Neural cell (in vitro differentiated cells): ENCODE measurements at regions not wholly inside any gene's neighbourhood (a gene's known extent, or its start where the extent isn't known, plus 50 kb on each side); places are given as distances from the start of the nearest gene placed in this dataset.

Source experiments
- H2AFZ ChIP-seq: fragments of 200-600, 300-800 bp; sonication (generic), shearing (Covaris generic); 2 replicates; pipeline ENCODE4 v1.6.0; 2014; ENCODE audit warnings: low read depth, mild to moderate bottlenecking, antibody characterized with exemption, low read length, moderate library complexity
- H3F3A ChIP-seq: fragments of 200-600 bp; shearing (Covaris generic); 2 replicates; pipeline ENCODE4 v1.6.1; 2016; ENCODE audit warnings: mild to moderate bottlenecking, moderate library complexity, mixed read lengths, antibody characterized with exemption, low read length; ENCODE audit not compliant: insufficient read depth, poor library complexity, severe bottlenecking
- H3K27ac ChIP-seq: fragments of 200-600, 300-800 bp; sonication (generic), shearing (Covaris generic); 2 replicates; pipeline ENCODE4 v1.5.1; 2014; ENCODE audit warnings: mild to moderate bottlenecking, low read length, moderate library complexity
- H3K27me3 ChIP-seq: fragments of 300-800, 200-600 bp; sonication (generic), shearing (Covaris generic); 2 replicates; pipeline ENCODE4 v1.6.0; 2014; ENCODE audit warnings: mild to moderate bottlenecking, low read depth, low read length, moderate library complexity; ENCODE audit not compliant: insufficient read depth
- H3K36me3 ChIP-seq: fragments of 300-800, 200-600 bp; sonication (generic), shearing (Covaris generic); 2 replicates; pipeline ENCODE4 v1.5.1; 2014; ENCODE audit warnings: mild to moderate bottlenecking, antibody characterized with exemption, low read length, moderate library complexity; ENCODE audit not compliant: insufficient read depth
- H3K4me2 ChIP-seq: fragments of 300-800, 200-600 bp; sonication (generic), shearing (Covaris generic); 2 replicates; pipeline ENCODE4 v1.6.0; 2014; ENCODE audit warnings: mild to moderate bottlenecking, low read length
- H3K4me3 ChIP-seq: fragments of 300-800, 200-600 bp; sonication (generic), shearing (Covaris generic); 2 replicates; pipeline ENCODE4 v1.5.1; 2014; ENCODE audit warnings: mild to moderate bottlenecking, low read length, moderate library complexity
- H3K79me2 ChIP-seq: fragments of 200-600 bp; shearing (Covaris generic); replicated peaks from 2 replicates; pipeline ENCODE4 v1.6.0; 2014; ENCODE audit warnings: mild to moderate bottlenecking, low read length, moderate library complexity; ENCODE audit not compliant: insufficient read depth
- H3K9ac ChIP-seq: fragments of 300-800, 200-600 bp; sonication (generic), shearing (Covaris generic); 2 replicates; pipeline ENCODE4 v1.6.1; 2016; ENCODE audit warnings: mild to moderate bottlenecking, low read length, mixed read lengths
- H3K9me2 ChIP-seq: fragments of 200-600 bp; shearing (Covaris generic); 2 replicates; pipeline ENCODE4 v1.6.1; 2016; ENCODE audit warnings: mild to moderate bottlenecking, low read length, mixed read lengths; ENCODE audit not compliant: insufficient read depth
- H3K9me3 ChIP-seq: fragments of 200-600, 300-800 bp; sonication (generic), shearing (Covaris generic); 2 replicates; pipeline ENCODE4 v1.6.1; 2016; ENCODE audit warnings: mild to moderate bottlenecking, mixed run types, low read length, moderate library complexity, mixed read lengths
- H4K20me1 ChIP-seq: fragments of 200-600 bp; shearing (Covaris generic); 2 replicates; pipeline ENCODE4 v1.6.1; 2016; ENCODE audit warnings: mild to moderate bottlenecking, mixed run types; ENCODE audit not compliant: insufficient read depth
- CTCF ChIP-seq: fragments of 450-650 bp; IDR thresholded peaks from 2 replicates; pipeline ENCODE4 v1.5.1; 2014; ENCODE audit warnings: antibody characterized with exemption, mild to moderate bottlenecking, moderate library complexity; ENCODE audit not compliant: poor library complexity, severe bottlenecking
- EP300 ChIP-seq: fragments of 450-650 bp; conservative IDR thresholded peaks from 2 replicates; pipeline ENCODE4 v1.6.1; 2014; ENCODE audit warnings: antibody characterized with exemption, mild to moderate bottlenecking, moderate library complexity; ENCODE audit not compliant: poor library complexity, severe bottlenecking
- EZH2 ChIP-seq: fragments of 200-600, 300-800 bp; shearing (Covaris generic), sonication (generic); IDR thresholded peaks from 2 replicates; pipeline ENCODE4 v1.6.1; 2014; ENCODE audit warnings: antibody characterized with exemption, low read length, borderline replicate concordance, mild to moderate bottlenecking; ENCODE audit not compliant: insufficient read depth, poor library complexity, severe bottlenecking
- MXI1 ChIP-seq: fragments of 450-650 bp; conservative IDR thresholded peaks from 2 replicates; pipeline ENCODE4 v1.6.1; 2014; ENCODE audit warnings: antibody characterized with exemption, mild to moderate bottlenecking; ENCODE audit not compliant: poor library complexity, severe bottlenecking
- POLR2AphosphoS5 ChIP-seq: IDR thresholded peaks from 2 replicates; pipeline ENCODE4 v1.6.1; 2012
- RAD21 ChIP-seq: fragments of 450-650 bp; conservative IDR thresholded peaks from 2 replicates; pipeline ENCODE4 v1.6.1; 2014; ENCODE audit warnings: antibody characterized with exemption, mild to moderate bottlenecking, moderate library complexity
- SMC3 ChIP-seq: fragments of 450-650 bp; conservative IDR thresholded peaks from 2 replicates; pipeline ENCODE4 v1.6.1; 2014; ENCODE audit warnings: antibody characterized with exemption, mild to moderate bottlenecking, moderate library complexity; ENCODE audit not compliant: poor library complexity
- TAF1 ChIP-seq: IDR thresholded peaks from 2 replicates; pipeline ENCODE4 v1.6.1; 2012; ENCODE audit warnings: low read depth
- TF ChIP-seq, protein P1 (sequence below): IDR thresholded peaks from 2 replicates; pipeline ENCODE4 v1.6.1; 2012; ENCODE audit warnings: borderline replicate concordance

DNA sequence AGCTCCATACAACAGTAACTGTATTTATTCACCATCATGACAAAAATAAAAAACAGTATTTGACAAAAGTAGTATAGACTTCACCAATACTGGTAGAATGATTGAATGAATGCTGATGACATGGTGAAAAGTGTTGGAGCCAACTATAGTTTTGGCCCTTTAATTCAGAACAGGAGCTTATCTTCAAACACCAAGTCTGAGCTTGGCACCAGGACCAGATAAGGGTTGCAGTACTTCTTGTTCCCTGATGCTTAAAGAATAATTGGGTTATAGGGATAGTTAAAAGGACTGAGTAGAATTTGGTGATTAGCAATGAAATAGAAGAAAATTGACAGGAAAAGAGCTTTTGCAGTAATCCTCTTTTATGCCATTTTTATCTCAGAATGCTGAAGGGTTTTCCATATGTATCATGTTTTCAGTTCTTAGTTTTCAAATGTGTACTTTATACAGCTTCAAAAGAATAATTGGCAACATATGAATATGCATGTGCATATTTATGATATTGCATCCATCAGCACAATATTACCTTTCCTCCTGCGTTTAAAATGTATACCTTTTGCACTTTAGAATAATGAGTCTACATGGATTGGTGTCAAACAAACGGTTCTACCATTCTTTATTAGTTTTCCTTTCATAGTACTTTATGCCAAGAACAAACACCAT, 214.2 kb upstream of the ARHGAP42 start:
- TF ChIP-seq RAD21 = no peak
- no peak for TF ChIP-seq EP300
- TF ChIP-seq TAF1 = no peak
- no peak for TF ChIP-seq SMC3
- TF ChIP-seq, protein P1, sequence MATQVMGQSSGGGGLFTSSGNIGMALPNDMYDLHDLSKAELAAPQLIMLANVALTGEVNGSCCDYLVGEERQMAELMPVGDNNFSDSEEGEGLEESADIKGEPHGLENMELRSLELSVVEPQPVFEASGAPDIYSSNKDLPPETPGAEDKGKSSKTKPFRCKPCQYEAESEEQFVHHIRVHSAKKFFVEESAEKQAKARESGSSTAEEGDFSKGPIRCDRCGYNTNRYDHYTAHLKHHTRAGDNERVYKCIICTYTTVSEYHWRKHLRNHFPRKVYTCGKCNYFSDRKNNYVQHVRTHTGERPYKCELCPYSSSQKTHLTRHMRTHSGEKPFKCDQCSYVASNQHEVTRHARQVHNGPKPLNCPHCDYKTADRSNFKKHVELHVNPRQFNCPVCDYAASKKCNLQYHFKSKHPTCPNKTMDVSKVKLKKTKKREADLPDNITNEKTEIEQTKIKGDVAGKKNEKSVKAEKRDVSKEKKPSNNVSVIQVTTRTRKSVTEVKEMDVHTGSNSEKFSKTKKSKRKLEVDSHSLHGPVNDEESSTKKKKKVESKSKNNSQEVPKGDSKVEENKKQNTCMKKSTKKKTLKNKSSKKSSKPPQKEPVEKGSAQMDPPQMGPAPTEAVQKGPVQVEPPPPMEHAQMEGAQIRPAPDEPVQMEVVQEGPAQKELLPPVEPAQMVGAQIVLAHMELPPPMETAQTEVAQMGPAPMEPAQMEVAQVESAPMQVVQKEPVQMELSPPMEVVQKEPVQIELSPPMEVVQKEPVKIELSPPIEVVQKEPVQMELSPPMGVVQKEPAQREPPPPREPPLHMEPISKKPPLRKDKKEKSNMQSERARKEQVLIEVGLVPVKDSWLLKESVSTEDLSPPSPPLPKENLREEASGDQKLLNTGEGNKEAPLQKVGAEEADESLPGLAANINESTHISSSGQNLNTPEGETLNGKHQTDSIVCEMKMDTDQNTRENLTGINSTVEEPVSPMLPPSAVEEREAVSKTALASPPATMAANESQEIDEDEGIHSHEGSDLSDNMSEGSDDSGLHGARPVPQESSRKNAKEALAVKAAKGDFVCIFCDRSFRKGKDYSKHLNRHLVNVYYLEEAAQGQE = no peak
- TF ChIP-seq POLR2AphosphoS5 = no peak
- no peak for TF ChIP-seq CTCF
- no peak for TF ChIP-seq MXI1
- no peak for TF ChIP-seq EZH2
- Histone ChIP-seq H3K4me2 (peak overlapping the region; percentile 5), H3K27ac (peak overlapping the region; percentile 57), H3K9ac (no peak overlapping the region), H3K4me3 (peak overlapping the region; percentile 18), H3K27me3 (no peaks in the 10 kb centered on the region), H3K9me3 (no peaks in the 10 kb centered on the region), H3K79me2 (no peaks in the 10 kb centered on the region), H3F3A (no peaks in the 10 kb centered on the region), H4K20me1 (no peaks in the 10 kb centered on the region), H3K36me3 (no peaks in the 10 kb centered on the region), H3K9me2 (no peaks in the 10 kb centered on the region), H2AFZ (no peak overlapping the region)

DNA sequence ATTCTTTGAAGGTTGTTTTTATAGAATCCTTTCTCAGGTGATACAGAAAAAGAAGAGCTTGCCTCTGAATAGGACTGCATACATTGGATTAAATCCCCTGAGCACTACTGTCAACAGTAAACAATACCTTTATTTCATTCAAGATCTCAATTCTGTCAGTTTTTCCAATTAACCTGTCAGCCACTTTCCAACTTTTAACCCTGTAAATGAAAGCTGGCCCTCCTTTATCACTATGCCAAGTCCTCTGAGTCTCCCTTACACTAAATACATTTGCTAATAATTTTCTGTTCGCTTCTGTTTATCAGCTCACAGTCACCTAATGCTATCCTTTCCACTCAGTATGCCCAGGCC, 213.7 kb upstream of the ARHGAP42 start:
- no peak overlapping the region for H2AFZ ChIP-seq
- TF ChIP-seq CTCF (no peak), RAD21 (peak; percentile 17), EZH2 (no peak), POLR2AphosphoS5 (peak; percentile 69), SMC3 (no peak), EP300 (peak; percentile 96)
- no peak overlapping the region for H3K9ac ChIP-seq
- H3K4me2 ChIP-seq = peak overlapping the region; percentile 5
- H3K27me3 ChIP-seq = no peaks in the 10 kb centered on the region
- H3K9me2 ChIP-seq = no peaks in the 10 kb centered on the region
- no peaks in the 10 kb centered on the region for H3F3A ChIP-seq
- H3K27ac ChIP-seq = peak overlapping the region; percentile 57
- no peaks in the 10 kb centered on the region for H4K20me1 ChIP-seq
- H3K4me3 ChIP-seq = peak overlapping the region; percentile 18
- no peaks in the 10 kb centered on the region for H3K9me3 ChIP-seq
- no peaks in the 10 kb centered on the region for H3K36me3 ChIP-seq
- H3K79me2 ChIP-seq = no peaks in the 10 kb centered on the region
